Cardiac muscle cell (in vitro differentiated cells and primary cell): ENCODE measurements at regions not wholly inside any gene's neighbourhood (a gene's known extent, or its start where the extent isn't known, plus 50 kb on each side); places are given as distances from the start of the nearest gene placed in this dataset.

ENCODE experiments used
- DNase-seq, 2 donors: peaks; one replicate each; pipeline versions ENCODE4 v3.0.0 to v3.0.0-alpha.2; 2010 to 2017; ENCODE audit warnings: low read depth in 1 of 2, low spot score in 1 of 2
- H3K27ac ChIP-seq: fragments of 200-600 bp; sonication (generic); 2 replicates; pipeline ENCODE4 v1.5.1; 2016
- H3K27me3 ChIP-seq: fragments of 200-600 bp; sonication (generic); 2 replicates; pipeline ENCODE4 v1.6.0; 2016; ENCODE audit warnings: control low read depth
- H3K36me3 ChIP-seq: fragments of 200-600 bp; sonication (generic); 2 replicates; pipeline ENCODE4 v1.5.1; 2016; ENCODE audit warnings: control low read depth
- H3K4me1 ChIP-seq: fragments of 200-600 bp; sonication (generic); 2 replicates; pipeline ENCODE4 v1.8.1; 2017; ENCODE audit warnings: low read depth, mild to moderate bottlenecking, mixed run types
- H3K4me3 ChIP-seq: fragments of 200-600 bp; sonication (generic); 2 replicates; pipeline ENCODE4 v1.5.1; 2016; ENCODE audit warnings: mild to moderate bottlenecking
- H3K9me3 ChIP-seq: fragments of 200-600 bp; sonication (generic); 2 replicates; pipeline ENCODE4 v1.5.1; 2017; ENCODE audit warnings: low read depth, mild to moderate bottlenecking, control low read depth
- TF ChIP-seq, protein P1 (sequence below): IDR thresholded peaks from 2 replicates; pipeline ENCODE4 v1.5.1; 2012; ENCODE audit warnings: low read depth, mild to moderate bottlenecking, low read length

DNA sequence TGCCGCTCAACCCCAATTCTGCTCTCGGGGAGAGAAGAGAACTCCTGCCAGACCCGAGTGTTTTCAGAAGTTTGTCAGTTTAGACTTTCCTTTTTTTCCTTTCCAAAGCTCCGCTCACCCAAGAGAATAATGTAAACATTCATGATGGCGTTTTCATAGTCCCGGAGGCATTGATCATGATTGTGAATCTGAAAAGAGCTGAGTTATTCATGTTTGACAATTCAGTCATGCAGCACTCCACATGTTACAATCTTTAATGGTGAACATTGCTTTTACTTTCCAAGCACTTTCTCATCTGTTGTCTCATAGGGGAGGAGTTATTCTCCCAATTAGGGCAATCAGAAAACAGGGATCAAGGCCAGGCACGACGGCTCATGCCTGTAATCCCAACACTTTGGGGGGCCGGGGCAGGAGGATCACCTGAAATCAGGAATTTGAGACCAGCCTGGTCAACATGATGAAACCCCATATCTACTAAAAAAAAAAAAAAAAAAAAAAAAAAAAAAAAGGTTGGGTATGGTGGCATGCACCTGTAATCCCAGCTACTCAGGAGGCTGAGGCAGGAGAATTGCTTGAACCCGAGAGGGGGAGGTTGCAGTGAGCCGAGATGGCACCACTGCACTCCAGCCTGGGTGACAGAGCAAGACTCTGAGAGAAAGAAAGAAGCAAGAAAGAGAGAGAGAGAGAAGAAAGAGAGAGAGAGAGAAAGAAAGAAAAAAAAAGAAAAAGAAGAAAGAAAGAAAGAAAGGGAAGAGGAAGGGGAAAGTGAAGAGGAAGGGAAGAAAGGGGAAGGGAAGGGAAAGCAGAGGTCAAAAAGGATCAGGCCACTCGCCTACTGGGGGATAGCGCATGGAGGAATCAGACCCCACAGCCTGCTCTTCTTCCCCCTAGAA, 70.0 kb upstream of the TNRC6C start:
- peaks cover 35% of the 10 kb centered on the region for H3K27me3 ChIP-seq
- TF ChIP-seq, protein P1, sequence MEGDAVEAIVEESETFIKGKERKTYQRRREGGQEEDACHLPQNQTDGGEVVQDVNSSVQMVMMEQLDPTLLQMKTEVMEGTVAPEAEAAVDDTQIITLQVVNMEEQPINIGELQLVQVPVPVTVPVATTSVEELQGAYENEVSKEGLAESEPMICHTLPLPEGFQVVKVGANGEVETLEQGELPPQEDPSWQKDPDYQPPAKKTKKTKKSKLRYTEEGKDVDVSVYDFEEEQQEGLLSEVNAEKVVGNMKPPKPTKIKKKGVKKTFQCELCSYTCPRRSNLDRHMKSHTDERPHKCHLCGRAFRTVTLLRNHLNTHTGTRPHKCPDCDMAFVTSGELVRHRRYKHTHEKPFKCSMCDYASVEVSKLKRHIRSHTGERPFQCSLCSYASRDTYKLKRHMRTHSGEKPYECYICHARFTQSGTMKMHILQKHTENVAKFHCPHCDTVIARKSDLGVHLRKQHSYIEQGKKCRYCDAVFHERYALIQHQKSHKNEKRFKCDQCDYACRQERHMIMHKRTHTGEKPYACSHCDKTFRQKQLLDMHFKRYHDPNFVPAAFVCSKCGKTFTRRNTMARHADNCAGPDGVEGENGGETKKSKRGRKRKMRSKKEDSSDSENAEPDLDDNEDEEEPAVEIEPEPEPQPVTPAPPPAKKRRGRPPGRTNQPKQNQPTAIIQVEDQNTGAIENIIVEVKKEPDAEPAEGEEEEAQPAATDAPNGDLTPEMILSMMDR: no peak
- H3K9me3 ChIP-seq: no peaks in the 10 kb centered on the region
- no peaks in the 10 kb centered on the region for H3K36me3 ChIP-seq
- H3K4me3 ChIP-seq: peak overlapping the region; percentile 37
- no peak overlapping the region for H3K27ac ChIP-seq
- no peak for DNase-seq
- peaks cover 5% of the 10 kb centered on the region for H3K4me1 ChIP-seq

DNA sequence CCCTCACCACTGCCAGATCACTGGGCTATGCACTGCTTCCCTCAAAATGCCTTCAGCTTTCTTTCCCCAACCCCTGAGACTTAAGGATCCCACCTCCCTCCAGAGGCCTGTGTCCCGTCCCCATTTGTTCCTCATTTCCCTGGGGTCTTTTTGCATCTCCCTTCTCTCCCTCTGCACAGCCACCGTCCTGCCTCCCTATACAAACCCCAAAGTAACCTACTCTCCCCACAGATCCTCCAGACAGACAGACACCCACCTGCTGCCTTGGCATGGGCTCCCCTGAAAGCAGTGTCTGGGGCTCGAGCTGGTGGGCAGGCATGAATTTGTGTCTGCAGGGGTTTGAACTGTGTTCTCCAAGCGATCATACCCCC, 69.4 kb upstream of the TNRC6C start:
- Histone ChIP-seq H3K36me3 (no peaks in the 10 kb centered on the region), H3K9me3 (no peaks in the 10 kb centered on the region), H3K27me3 (peaks cover 34% of the 10 kb centered on the region), H3K27ac (no peak overlapping the region), H3K4me1 (peaks cover 5% of the 10 kb centered on the region), H3K4me3 (no peak overlapping the region)
- DNase-seq: no peak
- TF ChIP-seq, protein P1: no peak

DNA sequence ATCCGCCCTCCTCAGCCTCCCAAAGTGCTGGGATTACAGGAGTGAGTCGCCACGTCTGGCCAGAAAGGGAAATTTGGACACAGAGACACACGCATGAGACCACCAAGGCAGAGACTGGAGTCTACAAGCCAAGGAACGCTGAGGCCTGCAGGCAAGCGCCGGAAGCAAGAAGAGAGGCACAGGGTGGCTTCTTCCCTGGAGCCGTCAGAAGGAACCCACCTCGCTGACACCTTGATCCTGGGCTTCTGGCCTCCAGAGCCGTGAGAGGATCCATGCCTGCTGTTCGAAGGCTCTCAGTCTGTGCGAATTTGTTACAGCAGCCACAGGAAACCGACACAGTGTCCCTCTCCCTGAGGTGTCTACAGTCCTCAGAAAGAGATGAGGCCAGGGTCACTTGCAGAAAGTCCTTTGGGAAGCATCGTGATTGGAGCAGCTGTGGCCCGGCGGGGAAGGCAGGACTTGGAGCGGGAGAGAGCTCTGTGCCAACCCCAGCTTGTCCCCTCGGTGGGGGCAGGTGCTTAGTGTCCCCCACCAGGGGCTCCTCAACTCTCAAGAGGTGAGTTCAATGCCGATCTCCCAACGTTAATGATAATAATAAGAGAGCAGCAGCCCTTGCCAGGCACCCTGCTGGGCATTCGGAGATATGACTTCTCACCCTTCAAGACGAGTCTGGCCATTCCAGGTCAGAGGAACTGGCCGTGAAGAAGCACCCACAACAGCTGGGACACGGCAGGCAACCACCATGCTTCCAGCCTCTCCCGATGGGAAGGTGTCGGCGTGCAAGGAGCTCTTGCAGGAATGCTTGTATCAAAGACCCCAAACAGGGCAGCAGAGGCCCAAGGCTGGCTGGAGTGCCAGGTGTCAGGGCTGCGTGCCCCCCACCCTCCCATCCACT, 68.4 kb upstream of the TNRC6C start:
- H3K9me3 ChIP-seq: no peaks in the 10 kb centered on the region
- H3K4me3 ChIP-seq: no peak overlapping the region
- no peaks in the 10 kb centered on the region for H3K36me3 ChIP-seq
- no peak for DNase-seq
- H3K27ac ChIP-seq: no peak overlapping the region
- TF ChIP-seq, protein P1: no peak
- peaks cover 24% of the 10 kb centered on the region for H3K27me3 ChIP-seq
- peaks cover 5% of the 10 kb centered on the region for H3K4me1 ChIP-seq

DNA sequence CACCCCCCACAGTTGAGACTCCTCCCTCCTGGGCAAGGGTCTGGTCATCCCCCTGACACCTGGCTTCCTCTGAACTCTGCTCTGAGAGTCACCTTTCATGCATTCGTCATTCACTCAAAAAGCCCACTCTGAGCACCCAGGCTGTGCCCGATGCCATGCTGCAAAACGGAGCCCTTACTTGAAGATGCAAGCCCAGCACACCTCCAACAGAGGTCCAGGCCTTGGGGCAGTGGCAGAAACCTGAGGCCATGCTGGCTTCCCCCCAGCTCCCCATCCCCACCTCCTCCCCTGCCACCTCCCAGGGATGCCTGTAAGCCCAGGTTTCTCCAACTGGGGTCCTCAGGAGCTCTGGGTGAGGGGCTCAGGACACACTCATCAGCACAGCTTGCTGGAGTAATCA, 67.7 kb upstream of the TNRC6C start:
- no peak overlapping the region for H3K4me3 ChIP-seq
- DNase-seq: no peak
- no peaks in the 10 kb centered on the region for H3K36me3 ChIP-seq
- H3K27me3 ChIP-seq: peaks cover 23% of the 10 kb centered on the region
- TF ChIP-seq, protein P1: no peak
- no peak overlapping the region for H3K27ac ChIP-seq
- H3K4me1 ChIP-seq: peaks cover 5% of the 10 kb centered on the region
- H3K9me3 ChIP-seq: no peaks in the 10 kb centered on the region

DNA sequence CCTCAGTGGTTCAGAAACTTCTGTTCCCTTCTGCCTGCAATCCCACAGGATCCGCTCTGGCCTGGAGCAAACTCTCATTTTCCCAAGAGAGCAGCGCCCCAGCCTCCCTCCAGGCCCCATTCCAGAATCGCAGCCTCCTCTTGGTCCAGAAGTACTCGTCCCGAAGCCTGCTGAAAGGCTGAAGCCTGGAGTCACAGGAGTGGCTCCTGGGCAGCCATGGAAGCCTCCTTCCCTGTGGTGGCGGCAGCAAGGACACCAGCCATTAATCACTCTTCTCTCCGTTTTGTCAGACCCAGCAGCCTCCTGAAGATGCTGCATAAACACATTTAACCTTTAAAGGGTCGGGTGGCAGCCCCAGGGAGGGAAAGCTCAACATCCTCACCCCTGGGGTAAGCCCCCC, 66.9 kb upstream of the TNRC6C start:
- no peak for DNase-seq
- TF ChIP-seq, protein P1: no peak
- H3K9me3 ChIP-seq: no peaks in the 10 kb centered on the region
- H3K4me1 ChIP-seq: peaks cover 5% of the 10 kb centered on the region
- H3K27me3 ChIP-seq: peaks cover 15% of the 10 kb centered on the region
- H3K27ac ChIP-seq: no peak overlapping the region
- no peak overlapping the region for H3K4me3 ChIP-seq
- H3K36me3 ChIP-seq: no peaks in the 10 kb centered on the region
